ENCODE measurements at regions not wholly inside any gene's neighbourhood (a gene's known extent, or its start where the extent isn't known, plus 50 kb on each side); places are given as distances from the start of the nearest gene placed in this dataset.

GRCh38 chr2:119073213-119073612 is 85.3 kb downstream of the C1QL2 start:
- H3K4me3 ChIP-seq (ENCODE audit: low read depth, low read length, poor library complexity, severe bottlenecking), result no peak overlapping the region
- no peaks in the 10 kb centered on the region for H3K9me2 ChIP-seq (ENCODE audit: insufficient read depth, low read length)
- no peaks in the 10 kb centered on the region for H3K36me3 ChIP-seq (ENCODE audit: insufficient read depth, low read length)
- no peaks in the 10 kb centered on the region for H3K4me1 ChIP-seq (ENCODE audit: insufficient read depth, low read length, poor library complexity, severe bottlenecking)
- H3K4me2 ChIP-seq (ENCODE audit: low read length), result no peak overlapping the region
- TF ChIP-seq, protein P1, sequence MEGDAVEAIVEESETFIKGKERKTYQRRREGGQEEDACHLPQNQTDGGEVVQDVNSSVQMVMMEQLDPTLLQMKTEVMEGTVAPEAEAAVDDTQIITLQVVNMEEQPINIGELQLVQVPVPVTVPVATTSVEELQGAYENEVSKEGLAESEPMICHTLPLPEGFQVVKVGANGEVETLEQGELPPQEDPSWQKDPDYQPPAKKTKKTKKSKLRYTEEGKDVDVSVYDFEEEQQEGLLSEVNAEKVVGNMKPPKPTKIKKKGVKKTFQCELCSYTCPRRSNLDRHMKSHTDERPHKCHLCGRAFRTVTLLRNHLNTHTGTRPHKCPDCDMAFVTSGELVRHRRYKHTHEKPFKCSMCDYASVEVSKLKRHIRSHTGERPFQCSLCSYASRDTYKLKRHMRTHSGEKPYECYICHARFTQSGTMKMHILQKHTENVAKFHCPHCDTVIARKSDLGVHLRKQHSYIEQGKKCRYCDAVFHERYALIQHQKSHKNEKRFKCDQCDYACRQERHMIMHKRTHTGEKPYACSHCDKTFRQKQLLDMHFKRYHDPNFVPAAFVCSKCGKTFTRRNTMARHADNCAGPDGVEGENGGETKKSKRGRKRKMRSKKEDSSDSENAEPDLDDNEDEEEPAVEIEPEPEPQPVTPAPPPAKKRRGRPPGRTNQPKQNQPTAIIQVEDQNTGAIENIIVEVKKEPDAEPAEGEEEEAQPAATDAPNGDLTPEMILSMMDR (conservative IDR thresholded peaks at IDR 0.05; ENCODE audit: low read length), result no peak
- TF ChIP-seq EZH2phosphoT487 (IDR thresholded peaks at IDR 0.05; ENCODE audit: borderline replicate concordance, low read depth, low read length), result no peak
- no peaks in the 10 kb centered on the region; the same call in 1 of the 2 replicates for H4K20me1 ChIP-seq (ENCODE audit: insufficient read depth, low read length)
- no peak overlapping the region for H3K27ac ChIP-seq (ENCODE audit: low read depth, low read length, poor library complexity, severe bottlenecking)
- H2AFZ ChIP-seq (ENCODE audit: low read length), result no peak overlapping the region
- CTCF ChIA-PET (ENCODE audit: unreplicated experiment), result no interaction called here
- no peak for DNase-seq (ENCODE audit: low spot score)
- intact Hi-C loops (cut with micrococcal nuclease; ENCODE audit: unreplicated experiment), result no loop called here
- POLR2A ChIA-PET, result no interaction called here
- no peaks in the 10 kb centered on the region for H3K9me3 ChIP-seq (ENCODE audit: low read length)
- BruUV-seq (replicated peaks), result no TSS peak
- no peaks in the 10 kb centered on the region for H3K79me2 ChIP-seq (ENCODE audit: insufficient read depth, low read depth, low read length)

DNA sequence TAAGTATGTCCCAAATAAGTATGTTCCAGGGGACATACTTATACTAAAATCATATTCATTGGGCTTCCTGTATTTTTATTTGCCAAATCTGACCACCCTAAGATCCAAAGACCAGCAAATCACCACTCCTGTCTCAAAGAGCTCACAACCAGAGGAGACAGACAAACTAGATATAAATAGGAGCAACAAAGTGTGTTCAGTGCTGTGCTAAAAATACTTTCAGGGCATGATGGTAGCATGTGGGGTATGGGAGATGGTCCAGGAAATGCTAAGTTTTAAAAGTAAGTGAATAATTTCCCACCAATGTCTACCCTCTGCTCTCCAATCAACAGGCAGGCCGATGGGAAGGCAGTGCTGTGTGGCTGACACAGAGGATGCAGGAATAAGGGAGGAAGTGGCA is 87.1 kb downstream of the C1QL2 start:
- TF ChIP-seq EZH2phosphoT487 (IDR thresholded peaks at IDR 0.05; ENCODE audit: borderline replicate concordance, low read depth, low read length), result no peak
- TF ChIP-seq, protein P1 (conservative IDR thresholded peaks at IDR 0.05; ENCODE audit: low read length), result no peak
- no peaks in the 10 kb centered on the region for H3K79me2 ChIP-seq (ENCODE audit: insufficient read depth, low read depth, low read length)
- H3K4me3 ChIP-seq (ENCODE audit: low read depth, low read length, poor library complexity, severe bottlenecking), result no peak overlapping the region
- H3K4me1 ChIP-seq (ENCODE audit: insufficient read depth, low read length, poor library complexity, severe bottlenecking), result no peaks in the 10 kb centered on the region
- no peaks in the 10 kb centered on the region; the same call in 1 of the 2 replicates for H4K20me1 ChIP-seq (ENCODE audit: insufficient read depth, low read length)
- intact Hi-C loops (cut with micrococcal nuclease; ENCODE audit: unreplicated experiment), result no loop called here
- BruUV-seq (replicated peaks), result no TSS peak
- no peaks in the 10 kb centered on the region for H3K9me3 ChIP-seq (ENCODE audit: low read length)
- no peaks in the 10 kb centered on the region for H3K9me2 ChIP-seq (ENCODE audit: insufficient read depth, low read length)
- ChIA-PET POLR2A (interaction anchor here (0.7 kb wide), 1 partner anchor 906 kb away, joined by 3 read pairs; no protein-coding TSS in a partner anchor), CTCF (ENCODE audit: unreplicated experiment) (no interaction called here)
- no peaks in the 10 kb centered on the region for H3K36me3 ChIP-seq (ENCODE audit: insufficient read depth, low read length)
- H2AFZ ChIP-seq (ENCODE audit: low read length), result no peak overlapping the region
- no peak for DNase-seq (ENCODE audit: low spot score)
- no peak overlapping the region for H3K4me2 ChIP-seq (ENCODE audit: low read length)
- H3K27ac ChIP-seq (ENCODE audit: low read depth, low read length, poor library complexity, severe bottlenecking), result no peak overlapping the region

DNA sequence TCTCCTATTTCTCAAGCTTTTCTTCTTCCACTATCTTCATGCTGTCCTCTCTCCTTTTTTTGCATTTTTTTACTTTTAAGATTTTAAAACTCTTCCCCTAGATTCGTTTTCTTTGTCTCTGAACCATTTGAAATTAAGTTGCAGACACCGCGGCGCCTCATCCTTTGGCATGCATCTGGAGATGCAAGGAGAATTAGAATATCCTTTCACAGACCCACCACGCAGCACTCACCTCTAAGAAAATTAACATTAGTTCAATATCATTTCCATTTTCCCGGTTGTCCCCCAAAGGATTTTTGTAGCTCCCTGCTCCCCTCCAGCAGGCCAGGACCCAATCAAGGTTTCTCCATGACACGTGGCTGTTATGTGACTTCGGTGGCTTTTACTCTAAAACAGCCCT is 88.8 kb downstream of the C1QL2 start:
- Histone ChIP-seq H3K4me2 (ENCODE audit: low read length) (no peak overlapping the region), H3K36me3 (ENCODE audit: insufficient read depth, low read length) (no peaks in the 10 kb centered on the region), H3K27ac (ENCODE audit: low read depth, low read length, poor library complexity, severe bottlenecking) (no peak overlapping the region), H3K4me3 (ENCODE audit: low read depth, low read length, poor library complexity, severe bottlenecking) (no peak overlapping the region), H3K9me3 (ENCODE audit: low read length) (no peaks in the 10 kb centered on the region), H4K20me1 (ENCODE audit: insufficient read depth, low read length) (no peaks in the 10 kb centered on the region; the same call in 1 of the 2 replicates), H3K9me2 (ENCODE audit: insufficient read depth, low read length) (no peaks in the 10 kb centered on the region), H3K79me2 (ENCODE audit: insufficient read depth, low read depth, low read length) (no peaks in the 10 kb centered on the region), H2AFZ (ENCODE audit: low read length) (no peak overlapping the region), H3K4me1 (ENCODE audit: insufficient read depth, low read length, poor library complexity, severe bottlenecking) (no peaks in the 10 kb centered on the region)
- intact Hi-C loops (cut with micrococcal nuclease; ENCODE audit: unreplicated experiment), result no loop called here
- ChIA-PET CTCF (ENCODE audit: unreplicated experiment) (interaction anchor here (0.6 kb wide), 1 partner anchor 103 kb away, joined by 4 read pairs; no protein-coding TSS in a partner anchor), POLR2A (no interaction called here)
- TF ChIP-seq, protein P1 (conservative IDR thresholded peaks at IDR 0.05; ENCODE audit: low read length), result no peak
- no peak for DNase-seq (ENCODE audit: low spot score)
- BruUV-seq (replicated peaks), result no TSS peak

Measured in OCI-LY7 (cell line).